HG02588 (cell line): ENCODE measurements at regions not wholly inside any gene's neighbourhood (a gene's known extent, or its start where the extent isn't known, plus 50 kb on each side); places are given as distances from the start of the nearest gene placed in this dataset.
"Not testable (repeated sequence)": the region's sequence is repeated elsewhere in the genome, so short reads cannot be mapped to it uniquely, and the experiment has no call there.

Experiments
- ATAC-seq: cut with Tn5 transposase; IDR thresholded peaks from one replicate; pipeline ENCODE4 v1.9.1; 2021; ENCODE audit warnings: mild to moderate bottlenecking, moderate library complexity; ENCODE audit not compliant: unreplicated experiment

DNA sequence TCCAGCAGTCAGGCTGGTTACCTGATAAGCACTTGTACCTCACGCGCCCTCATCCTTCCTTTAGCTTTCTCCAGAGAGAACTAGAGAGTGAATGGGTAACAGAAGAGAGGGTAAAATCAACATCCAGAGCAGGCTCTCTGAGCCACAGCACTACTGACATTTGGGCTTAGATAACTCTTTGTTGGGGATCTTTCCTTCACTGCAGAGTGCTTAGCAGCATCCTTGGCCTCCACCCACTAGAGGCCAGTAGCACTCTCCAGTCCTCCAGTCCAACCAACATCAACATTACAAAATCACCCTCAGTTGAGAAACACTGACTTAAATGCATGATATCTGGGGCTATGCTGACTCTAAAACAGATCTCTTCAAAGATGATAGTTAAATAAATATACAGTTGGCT is 220.7 kb downstream of the TACR3 start:
- ATAC-seq = no peak

DNA sequence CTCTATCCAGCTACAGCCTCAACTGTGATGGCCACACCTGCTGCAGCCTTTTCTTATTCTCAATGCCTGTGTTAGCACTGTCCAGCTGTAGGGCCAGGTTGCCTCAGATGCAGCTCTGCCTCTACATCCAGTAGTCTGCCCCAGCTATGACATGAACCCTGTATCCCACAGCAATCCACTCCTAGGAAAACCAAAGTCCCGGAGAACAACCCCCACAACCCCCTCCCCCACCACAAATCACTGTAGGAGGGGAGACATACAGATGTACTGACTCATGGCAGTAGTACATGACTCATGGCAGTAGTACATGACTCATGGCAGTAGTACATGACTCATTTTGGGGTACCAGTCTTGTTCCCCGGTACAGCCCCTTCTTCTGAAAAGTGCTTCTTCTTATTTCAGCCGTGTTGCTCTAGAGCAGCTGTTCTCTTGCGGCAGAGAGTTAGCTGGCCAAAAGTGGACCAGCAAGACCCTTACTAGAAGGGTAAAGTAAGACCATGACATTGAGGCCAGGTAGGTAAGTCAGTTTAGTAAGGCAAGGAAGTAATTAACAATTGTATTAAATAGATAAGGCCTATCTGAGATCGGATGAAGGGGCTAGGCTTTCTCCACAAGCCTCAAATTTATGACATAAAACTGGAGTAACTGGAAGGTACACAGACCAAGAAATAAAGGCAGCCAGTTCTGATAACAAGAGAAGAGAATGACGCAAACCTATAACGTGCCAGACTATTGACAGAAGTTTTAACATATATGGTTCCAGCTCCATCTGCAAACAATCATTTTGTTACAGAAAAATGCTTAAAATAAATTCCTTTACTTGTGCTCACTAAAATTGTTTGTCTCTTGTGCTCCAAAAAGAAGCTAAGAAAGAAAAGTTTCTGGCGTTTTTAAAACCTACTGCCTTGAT is 221.4 kb downstream of the TACR3 start:
- ATAC-seq = peak; percentile 86

DNA sequence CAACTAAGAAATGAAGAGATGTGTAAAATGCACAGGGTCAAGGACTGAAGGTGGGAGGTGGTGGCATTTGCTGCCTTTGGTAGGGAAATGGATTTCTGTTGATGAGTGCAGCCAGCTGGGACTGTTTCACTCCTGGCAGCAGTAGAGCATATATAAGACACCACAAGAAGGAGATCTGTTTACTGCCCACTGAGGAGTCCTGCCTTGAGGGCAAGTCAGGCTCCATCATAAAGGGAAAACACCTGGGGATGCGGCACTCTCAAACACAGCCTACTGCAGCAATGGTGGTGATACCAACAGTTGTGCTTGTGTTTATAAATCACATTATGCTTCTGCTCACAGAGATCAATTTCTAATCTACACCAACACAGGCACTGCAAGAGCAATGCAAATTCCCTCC is 222.1 kb downstream of the TACR3 start:
- peak; percentile 49 for ATAC-seq

DNA sequence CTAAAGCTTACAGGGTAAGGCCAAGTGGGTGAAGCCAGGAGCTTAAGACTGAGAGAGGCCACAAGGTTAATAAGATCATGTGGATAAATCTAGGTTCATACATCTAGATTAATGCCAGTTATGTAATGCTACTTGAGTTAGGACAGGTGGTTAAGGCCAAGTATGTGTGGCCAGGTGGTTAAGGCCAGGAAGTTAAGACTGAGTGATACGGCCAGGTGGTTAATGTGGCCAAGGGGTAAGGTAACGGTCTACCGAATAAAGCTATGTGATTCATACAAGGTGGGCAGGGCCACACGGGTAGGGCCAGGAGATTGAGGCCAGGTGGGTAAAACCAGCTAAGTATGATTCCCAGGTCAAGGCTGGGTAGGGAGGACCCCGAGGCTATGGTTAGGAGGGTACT is 223.0 kb downstream of the TACR3 start:
- no peak for ATAC-seq

DNA sequence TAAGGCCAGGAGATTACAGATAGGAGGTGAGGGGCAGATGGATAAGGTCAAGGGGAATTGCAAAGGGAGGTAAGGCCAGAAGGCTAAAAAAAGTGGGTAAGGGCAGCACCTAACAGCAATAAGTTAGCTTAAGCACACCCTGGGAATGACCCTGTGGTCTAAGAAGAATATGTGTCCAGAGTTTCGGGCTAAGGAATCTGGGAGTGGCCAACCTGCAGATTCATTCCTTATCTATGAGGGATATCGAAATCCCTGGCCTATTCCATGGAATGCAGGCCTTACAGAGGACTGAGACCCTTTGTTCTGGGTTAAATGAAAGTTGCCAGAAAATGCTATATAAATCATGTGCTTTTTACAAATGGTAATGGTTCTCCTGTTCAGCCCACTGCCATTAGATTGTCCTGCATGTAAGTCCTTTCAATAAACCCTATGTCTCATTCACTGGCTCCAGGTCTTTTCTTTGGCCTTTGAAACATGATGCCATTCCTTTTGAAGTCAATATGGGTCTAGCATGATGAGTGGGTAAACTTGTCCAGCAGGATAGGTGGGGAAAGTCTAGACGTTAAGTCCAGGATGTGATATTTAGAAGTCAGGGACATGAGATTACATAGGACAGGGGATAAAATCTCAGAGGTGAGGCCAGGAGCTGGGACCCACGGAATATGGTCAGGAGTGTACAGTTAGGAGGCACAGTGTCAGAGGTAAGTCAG is 226.2 kb downstream of the TACR3 start:
- no peak for ATAC-seq

GRCh38 chr4:103485296-103485695 is 234.5 kb downstream of the TACR3 start:
- ATAC-seq = not testable (repeated sequence)

- no peak for ATAC-seq
Observed at GRCh38 chr4:103484521-103484920, 235.3 kb downstream of the TACR3 start.

GRCh38 chr4:103482893-103483292 is 236.9 kb downstream of the TACR3 start:
- ATAC-seq = no peak

DNA sequence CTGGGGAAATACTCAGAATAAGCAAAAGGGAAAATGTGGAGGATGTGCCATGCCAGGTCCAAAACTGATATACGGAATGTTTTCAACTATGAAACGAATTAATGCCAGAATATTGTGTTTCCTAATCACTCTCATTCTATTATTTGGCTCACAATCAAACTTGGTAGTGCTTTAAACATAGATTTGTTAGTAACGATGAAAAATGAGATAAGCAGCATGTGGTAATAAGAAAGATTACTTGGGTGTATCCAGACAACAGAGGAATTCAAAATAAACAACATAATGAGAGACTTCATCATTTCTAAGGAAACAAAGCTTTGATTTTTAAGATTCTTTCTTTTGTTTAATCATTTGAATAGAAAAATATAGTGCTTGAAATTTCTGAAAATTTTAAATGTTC is 237.3 kb downstream of the TACR3 start:
- no peak for ATAC-seq

DNA sequence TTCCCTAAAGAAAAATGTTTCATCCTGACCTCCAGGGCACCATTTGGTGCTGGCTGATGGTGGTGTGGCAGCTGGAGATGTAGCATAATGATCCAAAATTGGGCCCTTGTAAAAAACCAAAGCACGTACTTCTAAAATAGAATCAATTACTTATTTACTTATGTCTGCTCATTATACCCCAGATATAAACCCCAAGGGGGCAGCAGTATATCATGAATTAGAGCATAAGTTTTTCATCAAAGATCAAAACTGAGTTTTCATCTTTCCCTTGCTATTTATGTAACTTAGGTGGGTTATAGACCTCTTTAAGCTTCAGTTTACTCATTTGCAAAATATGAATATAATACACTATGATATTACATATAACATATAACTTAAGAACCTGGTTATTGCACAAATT is 241.1 kb downstream of the TACR3 start:
- ATAC-seq = no peak

DNA sequence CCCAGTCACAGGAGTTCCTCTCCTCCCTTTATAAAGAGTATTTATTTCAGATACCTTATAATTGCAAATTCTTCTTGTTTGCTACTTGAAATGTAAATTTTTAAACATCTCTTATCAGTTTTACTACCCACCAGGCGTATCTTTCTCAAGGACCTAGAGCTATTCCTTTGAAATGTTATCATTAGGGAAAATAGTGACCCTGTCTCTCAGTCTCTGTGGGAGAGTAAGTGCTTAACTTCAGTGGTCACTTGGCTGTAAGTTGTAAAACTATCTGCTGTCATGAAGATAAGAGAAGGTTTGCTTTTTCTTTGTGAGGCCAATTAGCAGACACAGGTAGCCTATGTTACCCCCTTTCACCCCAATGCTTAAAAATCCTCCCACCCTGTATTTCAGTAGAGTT is 241.6 kb downstream of the TACR3 start:
- ATAC-seq = no peak

GRCh38 chr4:103457566-103457965 is 259.4 kb upstream of the CENPE start:
- no peak for ATAC-seq

GRCh38 chr4:103451341-103451740 is 253.2 kb upstream of the CENPE start:
- ATAC-seq = no peak

- ATAC-seq = no peak
Observed at GRCh38 chr4:103450693-103451092, 252.6 kb upstream of the CENPE start.

GRCh38 chr4:103449296-103450023 is 251.3 kb upstream of the CENPE start:
- no peak for ATAC-seq

DNA sequence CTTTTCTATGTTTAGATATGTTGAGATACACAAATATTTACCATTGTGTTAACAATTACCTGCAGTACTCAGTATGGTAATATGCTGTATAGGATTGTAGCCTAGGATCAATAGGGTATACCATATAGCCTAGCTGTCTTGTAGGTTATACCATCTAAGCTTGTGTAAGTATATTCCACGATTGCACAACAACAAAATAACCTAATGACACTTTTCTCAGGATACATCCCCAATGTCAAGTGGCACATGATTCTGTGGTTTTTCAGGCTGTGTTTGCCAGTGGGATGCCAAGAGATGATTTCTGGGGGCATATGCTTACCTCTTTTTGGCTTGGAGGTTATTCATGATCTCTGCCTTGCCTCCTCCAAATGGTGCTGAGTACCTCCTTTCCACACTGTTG is 247.2 kb upstream of the CENPE start:
- no peak for ATAC-seq

- ATAC-seq = no peak
Observed at GRCh38 chr4:103443324-103443723, 245.2 kb upstream of the CENPE start.

GRCh38 chr4:103429283-103429682 is 231.1 kb upstream of the CENPE start:
- ATAC-seq = peak; percentile 76

- ATAC-seq = no peak
Observed at GRCh38 chr4:103425406-103425805, 227.3 kb upstream of the CENPE start.

DNA sequence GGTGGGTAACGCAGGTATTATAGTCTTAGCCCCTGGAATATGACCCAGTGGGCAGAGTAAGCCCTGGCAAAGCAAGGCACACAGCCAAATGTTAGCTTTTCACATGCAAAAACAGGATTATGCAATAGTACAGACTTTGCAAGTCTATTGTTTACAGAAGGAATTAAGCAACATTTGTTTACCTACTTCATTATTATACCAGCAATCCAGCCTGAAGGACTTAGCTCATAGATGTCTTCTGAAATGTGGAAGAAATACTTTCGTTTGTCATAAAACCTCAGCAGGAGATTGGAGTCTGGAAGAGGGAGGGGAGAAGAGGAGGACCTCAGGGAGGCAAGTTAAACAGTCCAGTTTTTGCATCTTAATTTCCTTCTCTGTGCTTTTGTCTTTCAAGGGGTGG is 226.7 kb upstream of the CENPE start:
- ATAC-seq = no peak

DNA sequence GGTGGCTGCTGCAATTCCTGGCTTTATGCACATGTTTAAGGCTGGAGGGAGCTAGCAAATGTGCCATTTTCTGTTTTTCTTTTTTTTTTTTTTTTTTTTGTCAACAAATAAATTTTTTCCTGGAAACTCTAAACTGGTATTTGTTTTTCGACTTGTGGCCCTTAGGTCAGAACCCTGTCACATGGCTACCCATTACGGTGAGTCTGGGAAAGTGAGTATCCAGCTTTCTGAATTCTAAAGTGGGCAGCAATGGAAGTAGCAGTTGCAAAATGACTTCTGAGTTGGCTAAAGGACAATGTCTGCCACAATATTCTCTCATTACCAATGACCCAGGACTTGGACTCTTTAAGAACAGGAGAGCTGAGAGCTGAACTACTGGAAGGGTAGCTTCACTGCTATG is 225.1 kb upstream of the CENPE start:
- ATAC-seq = no peak
